WTC11 (cell line): ENCODE measurements at regions not wholly inside any gene's neighbourhood (a gene's known extent, or its start where the extent isn't known, plus 50 kb on each side); places are given as distances from the start of the nearest gene placed in this dataset.

Experiments used
- ATAC-seq: fragments of 200-7000 bp; cut with Tn5 transposase; 2 replicates; pipeline ENCODE4 v1.10.0; 2021; ENCODE audit warnings: mild to moderate bottlenecking, moderate library complexity
- CTCF ChIA-PET: fragments of 300-600 bp; sonication (Branson Sonifier 250); formaldehyde crosslinking; loops from one replicate; lab custom pipeline; 2021; ENCODE audit warnings: antibody characterized with exemption; lab: Charles Lee
- POLR2A ChIA-PET: fragments of 350-600 bp; sonication (Branson Sonifier 250); formaldehyde crosslinking; loops from one replicate; lab custom pipeline; 2021; ENCODE audit warnings: antibody characterized with exemption; lab: Charles Lee
- DNase-seq: peaks from one replicate; pipeline ENCODE4 v3.0.0; 2021; ENCODE audit warnings: low spot score
- H3K27ac Mint-ChIP-seq: 2 replicates; pipeline ENCODE4 v1.8.0; 2021; ENCODE audit warnings: mixed read lengths
- H3K27me3 Mint-ChIP-seq: 2 replicates; pipeline ENCODE4 v1.8.0; 2021; ENCODE audit warnings: low read depth, mild to moderate bottlenecking, moderate library complexity, mixed read lengths
- H3K36me3 Mint-ChIP-seq: 2 replicates; pipeline ENCODE4 v1.8.0; 2021; ENCODE audit warnings: mixed read lengths
- H3K4me1 Mint-ChIP-seq: 2 replicates; pipeline ENCODE4 v1.8.0; 2022; ENCODE audit warnings: mixed read lengths
- H3K4me3 Mint-ChIP-seq: 2 replicates; pipeline ENCODE4 v1.8.0; 2021; ENCODE audit warnings: mild to moderate bottlenecking, moderate library complexity, mixed read lengths
- H3K9me3 Mint-ChIP-seq: 2 replicates; pipeline ENCODE4 v1.8.0; 2021; ENCODE audit warnings: mixed read lengths
- ATF1 ChIP-seq: sonication (generic); formaldehyde crosslinking; IDR thresholded peaks from 2 replicates; pipeline ENCODE4 v1.8.1; 2023; ENCODE audit warnings: mild to moderate bottlenecking, moderate library complexity, missing genetic modification reagents
- ESRRA ChIP-seq: sonication (generic); formaldehyde crosslinking; IDR thresholded peaks from 2 replicates; pipeline ENCODE4 v1.8.1; 2022; ENCODE audit warnings: mild to moderate bottlenecking, missing genetic modification reagents, borderline replicate concordance
- FOXJ3 ChIP-seq: sonication (generic); formaldehyde crosslinking; IDR thresholded peaks from 2 replicates; pipeline ENCODE4 v1.9.0; 2021; ENCODE audit warnings: missing genetic modification reagents, mild to moderate bottlenecking, borderline replicate concordance
- JAZF1 ChIP-seq: fragments of 250-450 bp; sonication (Bioruptor Pico); IDR thresholded peaks from 2 replicates; pipeline ENCODE4 v1.9.0; 2021; ENCODE audit warnings: moderate library complexity, mild to moderate bottlenecking, inconsistent platforms
- MLX ChIP-seq: sonication (generic); formaldehyde crosslinking; IDR thresholded peaks from 2 replicates; pipeline ENCODE4 v1.8.1; 2023; ENCODE audit warnings: mild to moderate bottlenecking, missing genetic modification reagents, moderate library complexity
- MXD4 ChIP-seq: fragments of 250-450 bp; sonication (Bioruptor Pico); IDR thresholded peaks from 2 replicates; pipeline ENCODE4 v1.8.0; 2021; ENCODE audit warnings: mild to moderate bottlenecking, moderate library complexity, borderline replicate concordance
- NFATC4 ChIP-seq: fragments of 250-450 bp; sonication (Bioruptor Pico); IDR thresholded peaks from 2 replicates; pipeline ENCODE4 v1.9.0; 2021; ENCODE audit warnings: mild to moderate bottlenecking
- NFYB ChIP-seq: sonication (generic); formaldehyde crosslinking; conservative IDR thresholded peaks from 2 replicates; pipeline ENCODE4 v1.8.0; 2022; ENCODE audit warnings: low read depth, missing genetic modification reagents
- PRRX2 ChIP-seq: fragments of 250-450 bp; sonication (Bioruptor Pico); IDR thresholded peaks from 2 replicates; pipeline ENCODE4 v1.8.0; 2021; ENCODE audit warnings: mild to moderate bottlenecking
- RORB ChIP-seq: fragments of 250-450 bp; sonication (Bioruptor Pico); IDR thresholded peaks from 2 replicates; pipeline ENCODE4 v1.9.0; 2021; ENCODE audit warnings: mild to moderate bottlenecking
- SMAD3 ChIP-seq: sonication (generic); formaldehyde crosslinking; IDR thresholded peaks from 2 replicates; pipeline ENCODE4 v1.8.0; 2022; ENCODE audit warnings: missing genetic modification reagents, mild to moderate bottlenecking, borderline replicate concordance
- SP1 ChIP-seq: sonication (generic); formaldehyde crosslinking; conservative IDR thresholded peaks from 2 replicates; pipeline ENCODE4 v1.8.1; 2022; ENCODE audit warnings: missing genetic modification reagents
- ZNF416 ChIP-seq: fragments of 250-450 bp; sonication (Bioruptor Pico); IDR thresholded peaks from 2 replicates; pipeline ENCODE4 v1.9.0; 2021; ENCODE audit warnings: mild to moderate bottlenecking, inconsistent platforms
- ZNF532 ChIP-seq: fragments of 250-450 bp; sonication (Bioruptor Pico); IDR thresholded peaks from 2 replicates; pipeline ENCODE4 v1.9.0; 2021; ENCODE audit warnings: mild to moderate bottlenecking, borderline replicate concordance
- TF ChIP-seq, protein P1 (sequence below): sonication (generic); formaldehyde crosslinking; IDR thresholded peaks from 2 replicates; pipeline ENCODE4 v1.8.1; 2023; ENCODE audit warnings: mild to moderate bottlenecking, missing genetic modification reagents, borderline replicate concordance
- TF ChIP-seq, protein P2 (sequence below): fragments of 250-450 bp; sonication (Bioruptor Pico); IDR thresholded peaks from 2 replicates; pipeline ENCODE4 v1.9.0; 2021; ENCODE audit warnings: mild to moderate bottlenecking
- TF ChIP-seq, protein P3 (sequence below): fragments of 250-450 bp; sonication (Bioruptor Pico); IDR thresholded peaks from 2 replicates; pipeline ENCODE4 v1.9.0; 2021; ENCODE audit warnings: mild to moderate bottlenecking
- TF ChIP-seq, protein P4 (sequence below): fragments of 250-450 bp; sonication (Bioruptor Pico); conservative IDR thresholded peaks from 2 replicates; pipeline ENCODE4 v1.9.0; 2021; ENCODE audit warnings: mild to moderate bottlenecking
- TF ChIP-seq, protein P5 (sequence below): sonication (generic); formaldehyde crosslinking; IDR thresholded peaks from 2 replicates; pipeline ENCODE4 v1.8.1; 2023; ENCODE audit warnings: mild to moderate bottlenecking, missing genetic modification reagents

- peak overlapping the region; percentile 99 for H3K27ac Mint-ChIP-seq
- TF ChIP-seq ESRRA (no peak), ZNF532 (CRISPR knock-in tag) (no peak), SP1 (CRISPR knock-in tag) (no peak), MXD4 (CRISPR knock-in tag) (no peak), JAZF1 (CRISPR knock-in tag) (no peak), SMAD3 (CRISPR knock-in tag) (no peak), NFYB (CRISPR knock-in tag) (no peak), RORB (CRISPR knock-in tag) (no peak), FOXJ3 (no peak), MLX (CRISPR knock-in tag) (no peak), NFATC4 (CRISPR knock-in tag) (no peak), ZNF416 (CRISPR knock-in tag) (0 out of 2 replicates have a peak, but pooled peaks have one; percentile 51), PRRX2 (CRISPR knock-in tag) (no peak), ATF1 (CRISPR knock-in tag) (no peak)
- TF ChIP-seq, protein P1, sequence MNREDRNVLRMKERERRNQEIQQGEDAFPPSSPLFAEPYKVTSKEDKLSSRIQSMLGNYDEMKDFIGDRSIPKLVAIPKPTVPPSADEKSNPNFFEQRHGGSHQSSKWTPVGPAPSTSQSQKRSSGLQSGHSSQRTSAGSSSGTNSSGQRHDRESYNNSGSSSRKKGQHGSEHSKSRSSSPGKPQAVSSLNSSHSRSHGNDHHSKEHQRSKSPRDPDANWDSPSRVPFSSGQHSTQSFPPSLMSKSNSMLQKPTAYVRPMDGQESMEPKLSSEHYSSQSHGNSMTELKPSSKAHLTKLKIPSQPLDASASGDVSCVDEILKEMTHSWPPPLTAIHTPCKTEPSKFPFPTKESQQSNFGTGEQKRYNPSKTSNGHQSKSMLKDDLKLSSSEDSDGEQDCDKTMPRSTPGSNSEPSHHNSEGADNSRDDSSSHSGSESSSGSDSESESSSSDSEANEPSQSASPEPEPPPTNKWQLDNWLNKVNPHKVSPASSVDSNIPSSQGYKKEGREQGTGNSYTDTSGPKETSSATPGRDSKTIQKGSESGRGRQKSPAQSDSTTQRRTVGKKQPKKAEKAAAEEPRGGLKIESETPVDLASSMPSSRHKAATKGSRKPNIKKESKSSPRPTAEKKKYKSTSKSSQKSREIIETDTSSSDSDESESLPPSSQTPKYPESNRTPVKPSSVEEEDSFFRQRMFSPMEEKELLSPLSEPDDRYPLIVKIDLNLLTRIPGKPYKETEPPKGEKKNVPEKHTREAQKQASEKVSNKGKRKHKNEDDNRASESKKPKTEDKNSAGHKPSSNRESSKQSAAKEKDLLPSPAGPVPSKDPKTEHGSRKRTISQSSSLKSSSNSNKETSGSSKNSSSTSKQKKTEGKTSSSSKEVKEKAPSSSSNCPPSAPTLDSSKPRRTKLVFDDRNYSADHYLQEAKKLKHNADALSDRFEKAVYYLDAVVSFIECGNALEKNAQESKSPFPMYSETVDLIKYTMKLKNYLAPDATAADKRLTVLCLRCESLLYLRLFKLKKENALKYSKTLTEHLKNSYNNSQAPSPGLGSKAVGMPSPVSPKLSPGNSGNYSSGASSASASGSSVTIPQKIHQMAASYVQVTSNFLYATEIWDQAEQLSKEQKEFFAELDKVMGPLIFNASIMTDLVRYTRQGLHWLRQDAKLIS: no peak
- TF ChIP-seq, protein P2, sequence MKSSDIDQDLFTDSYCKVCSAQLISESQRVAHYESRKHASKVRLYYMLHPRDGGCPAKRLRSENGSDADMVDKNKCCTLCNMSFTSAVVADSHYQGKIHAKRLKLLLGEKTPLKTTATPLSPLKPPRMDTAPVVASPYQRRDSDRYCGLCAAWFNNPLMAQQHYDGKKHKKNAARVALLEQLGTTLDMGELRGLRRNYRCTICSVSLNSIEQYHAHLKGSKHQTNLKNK: no peak
- TF ChIP-seq, protein P3, sequence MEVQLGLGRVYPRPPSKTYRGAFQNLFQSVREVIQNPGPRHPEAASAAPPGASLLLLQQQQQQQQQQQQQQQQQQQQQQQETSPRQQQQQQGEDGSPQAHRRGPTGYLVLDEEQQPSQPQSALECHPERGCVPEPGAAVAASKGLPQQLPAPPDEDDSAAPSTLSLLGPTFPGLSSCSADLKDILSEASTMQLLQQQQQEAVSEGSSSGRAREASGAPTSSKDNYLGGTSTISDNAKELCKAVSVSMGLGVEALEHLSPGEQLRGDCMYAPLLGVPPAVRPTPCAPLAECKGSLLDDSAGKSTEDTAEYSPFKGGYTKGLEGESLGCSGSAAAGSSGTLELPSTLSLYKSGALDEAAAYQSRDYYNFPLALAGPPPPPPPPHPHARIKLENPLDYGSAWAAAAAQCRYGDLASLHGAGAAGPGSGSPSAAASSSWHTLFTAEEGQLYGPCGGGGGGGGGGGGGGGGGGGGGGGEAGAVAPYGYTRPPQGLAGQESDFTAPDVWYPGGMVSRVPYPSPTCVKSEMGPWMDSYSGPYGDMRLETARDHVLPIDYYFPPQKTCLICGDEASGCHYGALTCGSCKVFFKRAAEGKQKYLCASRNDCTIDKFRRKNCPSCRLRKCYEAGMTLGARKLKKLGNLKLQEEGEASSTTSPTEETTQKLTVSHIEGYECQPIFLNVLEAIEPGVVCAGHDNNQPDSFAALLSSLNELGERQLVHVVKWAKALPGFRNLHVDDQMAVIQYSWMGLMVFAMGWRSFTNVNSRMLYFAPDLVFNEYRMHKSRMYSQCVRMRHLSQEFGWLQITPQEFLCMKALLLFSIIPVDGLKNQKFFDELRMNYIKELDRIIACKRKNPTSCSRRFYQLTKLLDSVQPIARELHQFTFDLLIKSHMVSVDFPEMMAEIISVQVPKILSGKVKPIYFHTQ (CRISPR knock-in tag): peak; percentile 79
- TF ChIP-seq, protein P4, sequence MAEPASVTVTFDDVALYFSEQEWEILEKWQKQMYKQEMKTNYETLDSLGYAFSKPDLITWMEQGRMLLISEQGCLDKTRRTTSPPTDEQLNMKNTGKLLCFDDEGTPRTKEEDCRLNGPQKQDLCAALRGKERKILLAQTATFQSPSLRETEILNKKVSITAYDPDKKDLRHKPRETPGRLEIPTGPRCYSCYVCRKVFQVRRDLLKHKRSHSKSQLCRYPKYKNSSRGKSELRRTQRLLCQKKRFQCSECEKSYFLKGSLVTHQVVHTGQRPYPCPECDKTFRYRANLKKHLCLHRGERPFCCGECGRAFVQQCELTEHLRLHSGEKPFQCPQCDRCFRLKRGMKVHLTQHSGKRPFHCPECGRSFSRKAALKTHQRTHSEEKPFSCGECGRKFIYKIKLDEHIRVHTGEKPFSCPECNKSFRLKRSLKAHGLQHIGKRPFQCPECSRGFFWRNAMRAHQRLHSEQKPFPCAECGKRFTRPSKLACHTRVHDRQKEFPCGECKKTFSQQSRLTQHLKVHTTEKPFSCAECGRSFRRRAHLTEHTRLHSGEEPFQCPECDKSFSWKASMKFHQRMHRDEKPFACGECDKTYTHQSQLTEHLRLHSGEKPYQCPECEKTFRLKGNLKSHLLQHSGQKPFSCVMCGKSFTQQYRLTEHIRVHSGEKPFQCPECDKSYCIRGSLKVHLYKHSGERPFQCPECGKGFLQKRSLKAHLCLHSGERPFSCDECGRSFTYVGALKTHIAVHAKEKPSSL (CRISPR knock-in tag): peak; percentile 73
- TF ChIP-seq, protein P5, sequence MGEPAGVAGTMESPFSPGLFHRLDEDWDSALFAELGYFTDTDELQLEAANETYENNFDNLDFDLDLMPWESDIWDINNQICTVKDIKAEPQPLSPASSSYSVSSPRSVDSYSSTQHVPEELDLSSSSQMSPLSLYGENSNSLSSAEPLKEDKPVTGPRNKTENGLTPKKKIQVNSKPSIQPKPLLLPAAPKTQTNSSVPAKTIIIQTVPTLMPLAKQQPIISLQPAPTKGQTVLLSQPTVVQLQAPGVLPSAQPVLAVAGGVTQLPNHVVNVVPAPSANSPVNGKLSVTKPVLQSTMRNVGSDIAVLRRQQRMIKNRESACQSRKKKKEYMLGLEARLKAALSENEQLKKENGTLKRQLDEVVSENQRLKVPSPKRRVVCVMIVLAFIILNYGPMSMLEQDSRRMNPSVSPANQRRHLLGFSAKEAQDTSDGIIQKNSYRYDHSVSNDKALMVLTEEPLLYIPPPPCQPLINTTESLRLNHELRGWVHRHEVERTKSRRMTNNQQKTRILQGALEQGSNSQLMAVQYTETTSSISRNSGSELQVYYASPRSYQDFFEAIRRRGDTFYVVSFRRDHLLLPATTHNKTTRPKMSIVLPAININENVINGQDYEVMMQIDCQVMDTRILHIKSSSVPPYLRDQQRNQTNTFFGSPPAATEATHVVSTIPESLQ: no peak
Measured at GRCh38 chr4:179164267-179164999, 1722.2 kb upstream of the AGA start.

More at GRCh38 chr4:179164267-179164999, 1722.2 kb upstream of the AGA start:
- Mint-ChIP-seq H3K9me3 (peaks cover 5% of the 10 kb centered on the region), H3K27me3 (no peaks in the 10 kb centered on the region), H3K36me3 (peaks cover 54% of the 10 kb centered on the region), H3K4me3 (peak overlapping the region; percentile 98), H3K4me1 (peaks cover 31% of the 10 kb centered on the region)
- ChIA-PET POLR2A (interaction anchor here (0.6 kb wide), 1 partner anchor 537 kb away, joined by 4 read pairs; no protein-coding TSS in a partner anchor), CTCF (interaction anchor here (3.0 kb wide), 1 partner anchor 143 kb away, joined by 17 read pairs; no protein-coding TSS in a partner anchor)
- DNase-seq: no peak
- ATAC-seq: peak; percentile 61
